ENCODE measurements at regions not wholly inside any gene's neighbourhood (a gene's known extent, or its start where the extent isn't known, plus 50 kb on each side); places are given as distances from the start of the nearest gene placed in this dataset.

DNA sequence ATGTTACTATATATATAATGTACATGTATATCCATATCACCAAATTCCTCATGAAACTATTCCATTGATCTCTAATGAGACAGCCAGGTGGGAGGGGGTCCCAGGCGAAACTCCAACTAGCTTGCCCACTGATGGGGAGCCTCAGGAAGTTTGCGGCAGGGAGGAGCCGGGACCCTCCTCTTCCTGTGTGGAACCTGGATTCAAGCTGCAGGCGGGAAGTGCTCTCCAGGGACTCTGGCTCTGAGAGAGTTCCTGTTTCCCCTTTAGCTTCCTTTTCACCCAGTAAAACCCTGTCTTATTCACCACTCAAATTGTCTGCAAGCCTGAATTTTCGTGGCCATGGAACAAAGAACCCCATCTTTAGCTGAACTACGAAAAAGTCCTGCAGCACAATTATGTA, 152.2 kb downstream of the OPN5 start:
- FAIRE-seq (no peak), DNase-seq (ENCODE audit: low spot score) (no peak)

DNA sequence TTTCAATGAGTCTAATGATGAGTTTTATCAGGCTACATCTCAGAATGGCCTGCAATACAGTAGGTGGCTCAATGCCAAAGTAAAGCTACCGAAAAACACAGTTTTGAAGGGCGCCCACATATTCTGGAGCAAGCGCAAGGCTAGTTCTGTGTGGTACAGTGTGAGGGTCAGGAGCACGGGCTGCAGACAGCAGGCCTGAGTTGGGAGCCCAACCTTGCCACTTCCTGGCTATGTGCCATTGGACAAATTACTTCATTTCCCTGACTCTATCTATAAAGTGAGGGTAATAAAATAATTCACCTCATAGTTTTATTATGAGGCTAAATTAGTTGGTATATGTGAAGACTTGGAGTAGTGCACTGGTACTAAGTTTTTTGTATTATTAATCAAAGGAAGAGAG, 150.7 kb downstream of the OPN5 start:
- FAIRE-seq: no peak
- DNase-seq (ENCODE audit: low spot score): no peak

DNA sequence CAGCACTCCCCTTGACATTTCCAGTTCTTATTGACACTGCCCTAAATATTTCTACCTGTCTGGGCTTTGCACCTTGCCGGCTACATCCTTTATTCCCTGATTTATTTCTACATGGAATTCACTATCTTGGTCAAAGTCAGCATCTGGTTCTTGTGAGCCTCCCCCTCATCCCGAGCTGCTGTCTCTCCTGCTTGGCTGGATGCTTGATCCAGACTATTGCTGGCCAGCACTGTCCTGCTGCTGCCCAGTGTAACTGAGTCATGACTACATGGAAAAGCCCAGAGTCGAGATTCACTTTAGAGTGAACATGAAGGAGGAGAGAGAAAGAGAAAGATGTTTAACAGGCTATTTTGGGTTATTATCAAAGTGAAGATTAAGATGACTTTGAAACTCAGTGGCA, 142.2 kb downstream of the OPN5 start:
- no peak for DNase-seq (ENCODE audit: low spot score)
- no peak for FAIRE-seq

DNA sequence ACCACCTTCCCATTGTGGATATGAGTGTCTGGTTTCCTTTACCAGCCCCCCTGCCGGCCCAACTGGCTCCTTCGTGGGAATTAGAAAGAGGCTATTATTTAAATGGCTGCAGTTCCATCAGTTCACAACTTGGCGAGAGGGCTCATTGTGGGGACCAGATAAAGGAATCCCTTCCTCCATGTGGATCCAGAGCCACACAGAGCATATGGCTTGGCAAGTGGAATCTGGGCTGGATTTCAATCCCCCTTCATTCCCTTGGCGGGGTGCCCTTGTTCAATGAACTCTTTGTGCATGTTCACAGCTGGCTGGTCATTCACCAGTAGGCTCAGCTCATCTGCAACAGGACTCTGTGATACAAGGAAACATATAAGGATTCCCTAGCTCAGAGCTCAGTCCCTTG, 140.6 kb downstream of the OPN5 start:
- no peak for DNase-seq (ENCODE audit: low spot score)
- no peak for FAIRE-seq

DNA sequence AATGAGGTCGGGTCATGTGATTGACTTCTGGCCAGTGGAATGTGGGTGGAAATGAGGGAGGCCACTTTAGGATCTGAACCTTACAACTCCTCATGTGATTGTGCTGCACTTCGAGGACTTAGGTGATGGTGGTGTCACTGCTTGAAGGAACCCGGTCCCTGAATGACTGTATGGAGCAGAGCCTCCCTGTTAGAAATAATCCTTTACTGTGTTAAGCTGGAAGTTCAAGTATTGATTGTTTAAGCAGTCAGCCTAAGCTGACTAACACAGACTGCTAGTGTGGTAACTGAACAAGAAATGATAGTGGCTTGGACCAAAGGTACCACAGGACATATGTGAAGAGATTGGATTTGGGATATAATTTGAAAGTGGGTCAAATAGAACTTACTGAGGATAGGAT, 138.0 kb downstream of the OPN5 start:
- no peak for FAIRE-seq
- DNase-seq (ENCODE audit: low spot score): no peak

DNA sequence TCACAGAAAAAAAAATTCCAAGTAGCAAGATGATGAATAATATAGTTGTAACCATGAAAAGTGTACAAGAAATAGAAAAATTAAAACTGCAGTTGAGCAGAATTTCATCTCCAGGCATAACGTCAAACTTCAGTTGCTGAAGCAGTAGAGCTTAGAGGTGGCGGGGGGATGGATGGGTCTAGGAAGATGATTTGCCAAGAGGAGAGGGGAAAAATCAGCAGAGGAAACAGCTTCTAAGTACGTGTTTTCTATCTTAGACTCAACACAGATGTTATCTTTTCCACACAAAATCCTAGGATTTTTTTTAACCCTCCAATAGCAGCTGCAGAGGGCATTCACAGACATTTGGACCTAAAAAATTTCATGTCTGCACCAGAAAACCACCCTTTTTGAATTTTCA, 136.0 kb downstream of the OPN5 start:
- FAIRE-seq: no peak
- DNase-seq (ENCODE audit: low spot score): no peak

DNA sequence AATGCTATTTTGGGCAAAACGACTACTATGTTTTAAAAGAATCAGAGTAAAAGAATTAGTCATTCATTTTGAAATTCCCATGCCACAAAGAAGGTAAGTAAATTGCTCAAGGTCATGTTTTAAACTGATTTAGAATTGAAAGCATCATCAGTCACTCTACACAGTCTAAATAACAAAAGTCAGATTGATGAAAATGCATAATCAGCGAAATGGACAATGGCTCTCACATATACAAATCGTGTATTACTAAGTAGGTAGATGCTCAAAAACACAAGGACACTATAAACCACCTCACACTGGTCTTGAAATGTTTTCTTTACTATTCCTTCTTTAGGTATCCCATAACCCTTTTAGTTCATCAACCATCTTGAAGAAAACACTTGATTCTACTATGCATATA, 135.4 kb downstream of the OPN5 start:
- no peak for DNase-seq (ENCODE audit: low spot score)
- no peak for FAIRE-seq

DNA sequence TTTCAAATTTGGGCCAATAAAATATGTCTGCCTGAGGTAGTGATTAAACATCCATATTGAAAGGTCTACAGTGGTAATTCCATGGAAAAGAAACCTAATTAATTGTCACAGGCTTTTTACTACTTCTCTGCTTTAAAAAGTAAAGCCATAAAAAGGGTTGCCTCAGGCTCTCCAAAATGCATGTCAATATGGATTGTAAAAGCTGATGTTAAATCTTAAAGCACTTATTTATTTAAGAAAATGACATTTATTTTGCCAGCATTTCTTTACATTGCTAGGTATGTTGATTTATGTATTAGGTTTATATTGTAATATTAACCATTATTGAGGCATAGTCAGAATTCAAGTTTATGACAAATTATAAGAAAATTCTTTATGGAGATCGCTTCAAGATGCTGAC, 133.2 kb downstream of the OPN5 start:
- DNase-seq (ENCODE audit: low spot score): no peak
- FAIRE-seq: no peak

DNA sequence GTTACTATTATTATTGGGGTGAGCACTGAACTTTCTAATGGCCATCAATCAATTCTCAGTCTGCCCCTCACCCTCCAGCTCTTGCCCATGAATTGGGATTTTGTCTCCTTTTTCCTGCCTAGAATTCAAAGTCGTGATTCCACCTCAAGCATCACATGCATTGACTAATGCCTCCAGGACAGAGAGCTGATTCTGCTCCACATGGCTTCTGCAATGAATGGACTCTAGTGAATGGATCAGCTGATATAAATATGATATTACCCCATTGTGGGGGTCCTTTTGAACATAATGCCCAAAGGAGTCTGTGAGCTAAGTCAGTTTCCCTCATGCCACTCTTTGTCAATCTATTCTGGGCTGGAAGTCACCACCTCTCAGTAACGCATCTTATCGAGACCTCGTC, 126.4 kb downstream of the OPN5 start:
- FAIRE-seq: no peak
- DNase-seq (ENCODE audit: low spot score): no peak

DNA sequence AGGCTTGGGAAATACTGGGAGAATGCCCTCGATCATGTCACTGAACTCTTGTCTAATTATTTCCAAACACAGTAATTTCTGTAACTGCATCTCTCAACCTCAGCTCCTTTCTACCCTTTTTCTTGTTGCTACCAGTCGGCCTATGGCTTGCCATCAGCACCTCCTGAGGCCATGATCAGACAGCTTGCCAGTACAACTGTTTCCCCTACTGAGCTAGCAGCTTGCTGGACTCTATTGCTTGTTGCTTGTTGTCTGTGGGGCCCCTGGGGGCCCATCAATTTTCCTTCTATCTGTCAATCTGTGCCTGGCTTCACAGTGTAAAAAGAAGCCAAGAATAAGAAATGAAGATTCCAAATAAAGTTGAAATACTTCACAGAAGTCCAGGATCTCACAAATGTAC, 123.9 kb downstream of the OPN5 start:
- FAIRE-seq (no peak), DNase-seq (ENCODE audit: low spot score) (no peak)

DNA sequence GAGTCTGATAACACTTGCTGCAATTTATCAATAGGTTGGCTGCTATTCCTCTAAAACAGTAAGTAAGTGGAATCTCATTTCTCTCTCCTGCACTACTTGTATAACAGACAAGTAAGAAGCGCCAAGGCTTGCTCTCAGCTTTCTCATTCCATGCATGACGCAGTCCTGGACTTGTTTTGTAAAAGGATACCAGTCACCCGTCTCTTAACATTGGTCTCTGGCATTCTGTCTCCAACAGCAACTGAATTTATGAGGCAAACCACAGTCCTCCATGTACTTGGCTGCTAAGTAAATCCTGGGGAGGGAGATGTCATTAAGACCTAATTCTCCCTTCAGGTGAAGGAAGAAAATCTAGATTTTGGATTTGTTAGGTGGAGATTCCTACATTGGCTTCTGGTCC, 115.4 kb downstream of the OPN5 start:
- DNase-seq (ENCODE audit: low spot score): no peak
- FAIRE-seq: no peak

DNA sequence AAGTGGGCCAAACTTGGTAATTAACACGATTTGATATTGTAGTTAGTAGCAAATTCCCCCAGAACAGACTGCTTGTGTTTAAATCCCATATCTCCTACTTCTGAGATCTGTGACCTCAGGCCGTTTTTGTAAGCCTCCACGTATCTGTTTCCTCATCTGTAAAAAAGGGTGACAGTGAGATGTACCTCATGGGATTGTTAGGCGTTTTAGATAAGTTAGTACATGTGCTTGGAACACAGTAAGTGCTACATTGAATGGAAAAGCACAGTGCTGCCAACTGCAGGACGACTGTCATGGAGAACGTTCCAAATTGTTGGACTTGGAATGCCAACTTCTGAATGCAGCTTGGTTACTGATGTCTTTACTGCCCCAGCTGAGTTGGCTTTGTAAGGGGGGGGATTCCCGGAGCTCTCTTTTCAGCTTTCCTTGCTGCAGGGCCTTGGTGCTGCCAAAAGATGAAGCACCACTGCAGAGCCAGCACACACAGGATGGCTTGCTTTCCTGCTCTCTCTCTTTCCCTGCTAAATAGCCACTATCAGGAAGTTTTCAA, 108.6 kb downstream of the OPN5 start:
- DNase-seq (ENCODE audit: low spot score) (no peak), FAIRE-seq (no peak)

DNA sequence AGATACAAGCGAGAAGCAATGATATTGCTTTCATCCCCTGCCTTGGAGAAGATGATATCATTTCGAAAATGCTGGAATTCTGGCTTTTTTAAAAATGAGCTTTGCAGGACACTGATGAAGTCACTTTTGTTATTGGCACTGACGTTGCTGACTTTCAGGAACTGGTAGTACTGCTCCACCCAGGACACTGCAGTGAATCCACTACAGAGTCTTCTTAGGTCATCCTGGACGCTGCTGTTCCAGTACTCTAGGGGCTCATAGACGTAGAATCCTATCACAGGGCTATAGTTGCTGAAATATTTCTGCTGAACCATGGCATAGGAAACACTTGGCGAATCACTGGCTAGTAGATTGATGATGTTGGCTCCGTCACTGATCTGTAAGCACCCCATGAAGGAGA, 97.2 kb downstream of the OPN5 start:
- no peak for FAIRE-seq

More for the DNA sequence above, 97.2 kb downstream of the OPN5 start:
- DNase-seq (ENCODE audit: low spot score): no peak
